Stimulated activated CD8-positive, alpha-beta memory T cell treated with anti-CD3 and anti-CD28 coated beads, Interleukin-12 subunit alpha, Interleukin-12 subunit beta, amount 100 ng/mL, for 24 hours (primary cell): ENCODE measurements at regions not wholly inside any gene's neighbourhood (a gene's known extent, or its start where the extent isn't known, plus 50 kb on each side); places are given as distances from the start of the nearest gene placed in this dataset.

Experiments
- DNase-seq: peaks from one replicate; pipeline ENCODE4 v3.0.0-alpha.2; 2020; ENCODE audit errors: extremely low read depth

DNA sequence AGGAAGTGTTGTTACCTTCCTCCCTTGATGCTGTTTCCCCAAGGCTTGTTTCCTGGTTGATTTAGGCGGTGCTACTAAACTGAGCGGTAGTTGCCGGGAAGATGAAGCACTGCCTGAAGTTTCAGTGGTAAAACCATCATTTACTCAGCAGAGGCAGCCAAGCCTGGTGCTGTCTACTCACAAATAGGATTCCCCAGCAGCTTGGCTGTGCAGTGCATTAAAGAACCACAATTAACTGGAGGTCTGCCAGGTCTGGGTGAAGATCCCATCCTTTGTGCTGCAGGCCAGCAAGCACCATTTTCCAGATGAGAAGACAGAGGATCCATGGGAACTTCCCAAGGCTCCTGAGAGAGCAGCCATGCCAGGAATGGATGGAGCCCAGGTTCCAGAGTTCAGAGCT, 231.9 kb upstream of the E2F8 start:
- no peak for DNase-seq

GRCh38 chr11:19467904-19468303, 227.2 kb upstream of the E2F8 start:
- DNase-seq, result no peak

GRCh38 chr11:19466314-19466713, 225.6 kb upstream of the E2F8 start:
- DNase-seq, result no peak

DNA sequence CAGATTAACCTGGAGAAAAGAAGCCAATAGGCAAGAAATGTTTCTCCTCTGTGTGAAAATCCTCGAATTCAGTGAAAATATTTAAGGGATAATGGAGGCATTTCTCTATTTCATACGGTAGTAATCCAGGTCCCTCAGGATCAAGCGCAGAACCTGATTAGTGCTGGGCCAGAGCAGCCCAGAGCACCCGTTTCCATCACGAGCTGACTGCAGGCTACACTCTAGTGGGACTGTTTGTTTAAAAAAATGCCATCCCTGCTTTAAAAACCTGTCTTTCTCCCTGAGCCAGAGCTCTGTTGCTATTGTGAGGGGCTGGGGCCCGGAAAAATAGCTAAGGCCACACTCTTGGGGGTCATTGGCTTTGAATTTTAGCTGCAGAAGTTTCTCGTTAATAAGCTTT, 223.2 kb upstream of the E2F8 start:
- no peak for DNase-seq

DNA sequence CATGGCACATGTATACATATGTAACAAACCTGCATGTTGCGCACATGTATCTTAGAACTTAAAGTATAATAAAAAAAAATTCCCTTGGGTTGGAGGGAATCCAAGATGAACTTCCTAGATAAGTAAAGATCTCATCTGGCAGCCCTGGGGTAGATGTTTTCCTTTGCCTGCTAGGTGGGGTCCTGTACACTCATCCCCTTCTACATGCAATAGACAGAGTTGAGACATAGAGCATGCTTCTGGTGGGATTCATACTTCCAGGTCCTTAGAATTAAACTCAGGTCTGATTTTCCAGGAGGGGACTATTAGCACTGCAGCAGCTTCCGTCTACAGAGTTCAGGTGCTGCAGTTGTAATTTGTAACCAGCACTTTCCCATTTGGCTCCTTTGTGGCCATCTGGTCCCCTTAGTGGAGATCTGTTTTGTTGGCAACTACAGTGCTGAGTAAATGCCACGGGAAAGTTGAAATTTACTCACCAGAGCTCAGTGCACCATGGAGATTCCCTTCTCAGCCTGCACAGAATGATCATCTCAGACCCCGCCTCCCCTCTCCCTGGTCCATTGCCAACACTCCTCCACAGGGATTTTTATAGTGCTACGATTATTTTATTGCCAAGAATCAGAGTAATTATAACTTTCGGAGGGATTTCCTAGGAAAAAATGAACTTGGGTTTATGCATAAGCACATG, 220.1 kb upstream of the E2F8 start:
- no peak for DNase-seq

GRCh38 chr11:19459240-19459639, 218.5 kb upstream of the E2F8 start:
- DNase-seq, result no peak

- DNase-seq, result no peak
Measured at GRCh38 chr11:19458721-19459120, 218.0 kb upstream of the E2F8 start.

- no peak for DNase-seq
Measured at GRCh38 chr11:19458231-19458630, 217.5 kb upstream of the E2F8 start.

DNA sequence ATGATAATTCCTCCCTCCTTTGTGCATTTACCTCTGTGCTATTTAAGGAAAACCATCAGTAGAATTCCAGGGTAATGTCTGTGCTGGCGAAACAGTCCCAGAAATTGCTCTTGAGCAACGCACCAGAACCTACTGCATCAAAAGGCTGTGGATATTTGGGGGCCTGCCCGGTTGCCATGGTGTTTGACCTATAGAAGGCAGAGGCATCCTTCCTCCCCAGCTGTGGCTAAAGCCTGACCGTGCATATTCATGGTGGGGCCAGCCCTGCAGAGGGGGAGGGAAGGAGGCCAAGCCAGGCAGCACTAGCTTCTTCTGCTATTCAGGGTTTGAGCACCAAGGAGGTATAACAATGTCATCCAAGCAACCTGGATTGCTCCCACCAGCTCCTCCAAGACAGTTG, 215.0 kb upstream of the E2F8 start:
- no peak for DNase-seq

DNA sequence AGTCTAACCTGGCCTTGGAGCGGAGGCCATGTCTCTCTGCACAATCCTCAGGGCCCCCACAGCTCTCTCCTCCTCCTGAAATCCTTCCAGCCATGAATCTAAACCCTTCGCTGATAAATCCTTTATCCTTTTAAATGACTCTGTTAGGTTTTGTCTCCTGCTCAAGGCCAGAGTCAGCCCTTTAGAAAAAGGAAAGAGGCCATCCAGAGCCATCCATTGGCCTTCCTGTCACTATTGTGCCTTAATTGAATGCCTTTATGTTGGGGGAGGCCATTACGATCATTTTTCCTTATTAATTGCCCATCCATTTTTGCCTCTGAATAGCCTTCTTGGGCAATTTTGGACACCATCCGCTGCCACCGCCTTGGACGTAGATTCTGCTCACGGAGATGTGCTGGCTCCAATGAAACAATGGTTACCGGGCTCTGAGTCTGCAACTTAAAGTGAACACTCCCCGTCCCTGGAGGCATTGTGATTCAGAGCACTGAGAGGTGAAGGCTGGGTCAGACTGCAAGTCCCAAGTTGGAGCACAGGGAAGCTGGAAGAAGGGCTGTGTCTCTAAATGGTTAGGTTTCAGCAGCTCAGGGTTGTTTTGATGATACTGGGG, 213.0 kb upstream of the E2F8 start:
- no peak for DNase-seq

GRCh38 chr11:19451609-19452008, 210.9 kb upstream of the E2F8 start:
- DNase-seq, result no peak

DNA sequence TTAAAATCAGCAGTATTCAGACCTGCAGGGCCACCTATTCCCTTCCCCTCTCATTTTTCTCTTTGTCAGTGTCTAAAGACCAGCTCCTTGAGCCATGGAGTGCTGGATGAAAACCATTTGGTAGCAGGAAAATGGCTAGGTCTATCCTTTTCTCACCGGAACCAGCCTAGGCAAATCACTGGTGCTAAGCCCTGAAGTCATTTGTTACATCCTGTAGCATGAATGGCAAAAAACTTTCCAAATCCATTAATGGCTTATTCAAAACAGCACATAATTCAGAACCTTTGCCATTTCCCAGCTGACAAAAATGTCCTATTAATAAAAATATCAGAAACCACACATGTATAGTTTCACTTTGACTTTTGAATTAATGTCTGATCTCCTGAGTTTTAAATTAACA, 209.5 kb upstream of the E2F8 start:
- DNase-seq, result no peak

DNA sequence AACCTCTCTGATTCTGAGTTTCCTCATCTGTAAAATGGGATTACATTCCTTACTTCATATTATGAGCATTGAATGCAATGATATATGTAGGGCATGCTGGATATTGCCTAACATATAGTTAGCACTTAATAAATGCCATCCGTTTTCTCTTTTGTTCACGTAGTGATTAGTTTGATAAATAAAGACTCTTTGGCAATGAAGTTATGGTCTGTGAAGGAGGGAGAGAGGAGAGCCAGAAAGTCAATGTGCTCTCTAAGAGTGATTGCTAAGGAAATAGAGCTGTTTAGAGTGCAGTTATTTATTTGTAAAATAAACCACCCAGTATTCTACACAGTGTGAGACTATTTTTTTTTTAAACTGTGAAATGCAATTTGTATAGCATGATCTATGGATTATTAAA, 207.9 kb upstream of the E2F8 start:
- DNase-seq, result no peak

GRCh38 chr11:19447150-19447566, 206.4 kb upstream of the E2F8 start:
- no peak for DNase-seq

- no peak for DNase-seq
Measured at GRCh38 chr11:19445771-19446170, 205.0 kb upstream of the E2F8 start.

DNA sequence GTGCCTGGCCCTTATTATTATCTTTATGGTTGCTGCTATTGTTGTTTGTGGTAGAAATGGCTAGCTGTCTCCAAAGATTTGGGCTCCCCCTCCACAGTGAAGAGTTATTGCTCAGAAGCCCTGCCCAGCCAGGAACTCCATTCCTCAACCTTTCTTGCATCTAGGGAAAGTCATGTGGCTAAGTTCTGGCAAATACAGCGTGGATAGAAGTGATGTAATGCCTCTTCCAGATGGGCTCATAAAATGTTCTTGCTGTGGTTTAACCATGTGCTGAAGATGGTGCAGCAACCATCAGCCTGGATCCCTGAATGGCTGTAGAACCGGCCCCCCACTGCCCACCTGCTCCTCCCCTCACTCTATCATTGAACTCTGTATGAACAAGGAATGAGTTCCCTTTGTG, 203.5 kb upstream of the E2F8 start:
- DNase-seq, result no peak

- DNase-seq, result no peak
Measured at GRCh38 chr11:19442554-19442910, 201.8 kb upstream of the E2F8 start.

DNA sequence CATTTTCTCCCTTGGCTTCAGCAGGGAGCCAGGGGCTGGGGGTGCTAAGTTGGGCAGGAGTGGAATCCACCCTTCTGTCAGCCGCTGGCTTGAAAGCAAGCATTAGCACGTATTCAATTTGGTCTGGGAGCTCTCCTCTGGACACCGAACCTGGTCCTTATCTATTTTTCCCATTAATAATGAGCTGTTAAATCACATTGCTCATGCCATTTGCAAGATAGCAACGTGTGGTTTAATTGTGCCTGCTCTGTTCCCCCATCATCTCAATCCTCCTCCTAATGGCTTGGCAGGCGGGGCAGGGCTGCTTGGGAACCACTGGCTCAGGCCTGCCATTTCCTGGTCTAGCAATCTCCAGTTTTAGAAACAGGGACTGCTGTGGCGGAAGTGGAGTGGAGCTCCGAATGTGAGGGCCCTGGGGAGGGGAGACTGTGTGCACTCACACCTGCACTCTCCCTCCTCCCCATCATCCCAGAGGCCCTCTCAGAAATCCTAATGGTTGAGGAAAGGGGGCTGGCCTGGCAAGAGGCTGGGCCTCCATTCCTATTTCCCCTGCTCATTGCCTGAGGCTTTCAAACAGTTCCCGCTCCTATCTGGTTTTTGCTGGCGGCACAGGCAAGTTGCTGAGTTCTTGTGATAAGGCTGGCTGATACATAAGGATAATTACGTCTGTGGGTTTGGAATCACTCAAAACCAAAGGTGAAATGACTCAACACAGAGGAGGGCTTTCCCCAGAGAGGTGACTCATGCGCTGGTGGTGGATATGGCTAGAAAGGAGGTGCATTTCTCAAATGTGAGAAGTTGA, 201.2 kb upstream of the E2F8 start:
- peak; percentile 3 for DNase-seq

- DNase-seq, result no peak
Measured at GRCh38 chr11:19441288-19441687, 200.5 kb upstream of the E2F8 start.

DNA sequence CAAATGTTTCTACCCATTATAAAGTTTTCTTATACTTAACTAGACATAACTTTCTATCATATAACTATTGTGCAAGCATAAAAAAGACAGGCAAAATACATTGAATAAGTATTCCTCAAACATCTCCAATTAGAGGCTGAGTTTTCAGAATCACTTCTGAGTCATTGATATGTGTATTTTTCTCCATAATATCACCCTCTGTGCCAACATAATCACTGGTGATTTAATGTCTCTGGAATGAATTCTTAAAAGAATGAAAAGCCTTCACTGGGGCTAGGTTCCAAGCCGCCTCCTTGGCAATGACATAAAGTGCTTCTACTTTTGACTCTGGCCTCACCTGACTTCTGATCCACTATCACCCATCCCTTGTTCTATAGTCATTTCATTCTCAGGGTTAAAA, 197.0 kb upstream of the E2F8 start:
- DNase-seq, result no peak

- DNase-seq, result no peak
Measured at GRCh38 chr11:19436932-19437331, 196.2 kb upstream of the E2F8 start.

GRCh38 chr11:19435306-19435989, 194.7 kb upstream of the E2F8 start:
- DNase-seq, result no peak

DNA sequence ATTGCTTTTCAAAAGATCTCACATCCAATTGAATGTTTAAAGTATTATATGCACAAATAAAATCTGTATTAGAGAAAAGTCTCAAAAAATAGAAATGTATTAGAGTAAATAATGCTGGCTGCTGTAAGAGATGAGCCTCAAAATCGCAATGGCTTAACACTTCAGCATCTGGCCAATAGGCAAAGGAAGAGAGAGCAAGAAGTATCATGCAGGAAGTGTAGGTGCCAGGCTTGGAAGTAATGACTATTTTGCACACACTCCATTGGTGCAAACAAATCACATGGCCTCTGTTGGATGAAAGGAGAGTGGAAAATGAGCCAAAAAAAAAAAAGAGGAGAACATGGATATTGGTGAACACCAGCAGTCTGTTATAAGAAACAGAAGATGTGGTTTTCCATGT, 193.0 kb upstream of the E2F8 start:
- no peak for DNase-seq
